ENCODE measurements at regions not wholly inside any gene's neighbourhood (a gene's known extent, or its start where the extent isn't known, plus 50 kb on each side); places are given as distances from the start of the nearest gene placed in this dataset.

DNA sequence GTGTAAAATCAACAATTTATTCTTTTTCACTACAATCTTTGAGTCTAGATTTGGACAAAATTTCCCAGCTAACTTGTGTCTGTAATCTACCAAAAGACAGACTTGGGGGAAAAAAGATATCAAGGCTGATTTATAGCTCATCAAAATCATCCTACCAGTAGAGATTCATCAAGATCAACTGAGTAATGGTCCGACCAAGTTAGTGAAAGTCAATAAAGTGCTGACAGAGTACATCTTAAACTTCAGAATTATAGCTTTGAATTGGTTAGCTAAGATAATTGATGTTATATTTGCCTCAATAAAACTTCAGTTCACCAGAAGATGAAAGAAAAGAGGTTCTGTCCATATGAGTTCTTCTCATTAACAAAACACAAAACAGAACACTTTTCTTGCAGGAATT lies 207.1 kb upstream of the KYNU start:
- Histone ChIP-seq H3K23ac (ENCODE audit: insufficient read length) (no peak overlapping the region), H2AFZ (ENCODE audit: low read length) (no peak overlapping the region), H4K91ac (replicated peaks; ENCODE audit: insufficient read length, low read length) (no peak overlapping the region), H4K5ac (ENCODE audit: insufficient read length, low read depth, low read length) (no peak overlapping the region), H3K79me1 (ENCODE audit: low read depth, low read length) (no peaks in the 10 kb centered on the region), H2BK120ac (replicated peaks; ENCODE audit: low read depth, low read length) (no peak overlapping the region), H3K4me1 (replicated peaks in 1 of 4; ENCODE audit: control insufficient read depth in 3 of 4, insufficient read depth in 4 of 4, low read length in 3 of 4) (no peaks in the 10 kb centered on the region), H2BK12ac (ENCODE audit: low read depth, low read length) (no peak overlapping the region), H4K20me1 (replicated peaks in 1 of 2; ENCODE audit: control insufficient read depth in 1 of 2, insufficient read depth in 2 of 2, low read length in 2 of 2) (no peaks in the 10 kb centered on the region), H2AK5ac (ENCODE audit: low read depth, low read length) (no peak overlapping the region), H3K27ac (ENCODE audit: low read depth, low read length) (no peak overlapping the region), H3K27me3 (replicated peaks in 1 of 4; ENCODE audit: control insufficient read depth in 3 of 4, extremely low read depth in 1 of 4, insufficient read depth in 3 of 4, low read length in 3 of 4) (no peaks in the 10 kb centered on the region), H2BK20ac (ENCODE audit: low read length) (no peak overlapping the region), H3K23me2 (ENCODE audit: low read depth, low read length) (no peaks in the 10 kb centered on the region), H3K4me3 (ENCODE audit: extremely low read depth in 1 of 4, insufficient read depth in 2 of 4, low read depth in 3 of 4, low read length in 4 of 4) (no peak overlapping the region), H3K4me2 (ENCODE audit: insufficient read depth in 1 of 2, low read depth in 2 of 2, low read length in 2 of 2) (no peak overlapping the region), H3K4ac (replicated peaks; ENCODE audit: insufficient read length, low read depth, low read length) (no peak overlapping the region), H3K18ac (ENCODE audit: extremely low read depth, low read length) (no peak overlapping the region), H3K36me3 (ENCODE audit: control insufficient read depth in 2 of 4, insufficient read depth in 4 of 4, low read length in 3 of 4) (no peaks in the 10 kb centered on the region), H3K9me3 (ENCODE audit: insufficient read depth in 2 of 2, low read depth in 1 of 2, low read length in 1 of 2) (no peaks in the 10 kb centered on the region), H3K56ac (replicated peaks; ENCODE audit: insufficient read length, low read depth, low read length) (no peak overlapping the region), H4K8ac (ENCODE audit: extremely low read depth, insufficient read depth, low read length) (no peak overlapping the region), H3K14ac (ENCODE audit: insufficient read length) (no peak overlapping the region), H3K9ac (replicated peaks in 1 of 4; ENCODE audit: extremely low read depth in 1 of 4, low read depth in 3 of 4, low read length in 3 of 4) (no peak overlapping the region), H2BK5ac (ENCODE audit: low read depth, low read length) (no peak overlapping the region), H2BK15ac (ENCODE audit: low read length) (no peak overlapping the region), H3K79me2 (ENCODE audit: control insufficient read depth in 1 of 2, insufficient read depth in 2 of 2, low read length in 2 of 2) (no peaks in the 10 kb centered on the region)
- FAIRE-seq: no peak
- TF ChIP-seq SUZ12 (IDR thresholded peaks at IDR 0.05; ENCODE audit: low read length): no peak
- no peak for TF ChIP-seq POU5F1 (IDR thresholded peaks at IDR 0.05; ENCODE audit: low read depth, low read length)
- TF ChIP-seq KDM1A (IDR thresholded peaks at IDR 0.05; ENCODE audit: borderline replicate concordance, low read length): no peak
- TF ChIP-seq SIX5 (IDR thresholded peaks at IDR 0.05; ENCODE audit: low read depth, low read length): no peak
- no peak for TF ChIP-seq CTBP2 (IDR thresholded peaks at IDR 0.05; ENCODE audit: borderline replicate concordance, insufficient read depth, insufficient read length, low read length)
- no peak for TF ChIP-seq YY1 (IDR thresholded peaks at IDR 0.05; ENCODE audit: low read depth, low read length)
- no peak for TF ChIP-seq SRF (IDR thresholded peaks at IDR 0.05; ENCODE audit: low read depth, low read length)
- TF ChIP-seq JUN (IDR thresholded peaks at IDR 0.05; ENCODE audit: low read depth, low read length): no peak
- no peak for TF ChIP-seq ATF3 (IDR thresholded peaks at IDR 0.05; ENCODE audit: insufficient read depth, low read depth, low read length)
- TF ChIP-seq EGR1 (IDR thresholded peaks at IDR 0.05; ENCODE audit: borderline replicate concordance, low read depth, low read length): no peak
- WGBS, 2 experiments (ENCODE audit: extremely low coverage in 1 of 2, insufficient coverage in 1 of 2, insufficient read length in 1 of 2, insufficient replicate concordance in 2 of 2, low coverage in 1 of 2, low lambda C conversion rate in 2 of 2, missing lambda C conversion rate in 1 of 2): 100% methylated on average over 1 of the region's 1 CpG; no CpG with 5 or more reads in 1 of the 2 experiments
- CTCF ChIA-PET (ENCODE audit: partially characterized antibody): interaction anchor here (1.0 kb wide), 1 partner anchor 29 kb away, joined by 4 read pairs; no protein-coding TSS in a partner anchor
- POLR2A ChIA-PET (ENCODE audit: partially characterized antibody): no interaction called here
- no peak for DNase-seq (ENCODE audit: low read depth in 1 of 2, low spot score in 2 of 2)

All from H1 (cell line).